ENCODE measurements at regions not wholly inside any gene's neighbourhood (a gene's known extent, or its start where the extent isn't known, plus 50 kb on each side); places are given as distances from the start of the nearest gene placed in this dataset.

DNA sequence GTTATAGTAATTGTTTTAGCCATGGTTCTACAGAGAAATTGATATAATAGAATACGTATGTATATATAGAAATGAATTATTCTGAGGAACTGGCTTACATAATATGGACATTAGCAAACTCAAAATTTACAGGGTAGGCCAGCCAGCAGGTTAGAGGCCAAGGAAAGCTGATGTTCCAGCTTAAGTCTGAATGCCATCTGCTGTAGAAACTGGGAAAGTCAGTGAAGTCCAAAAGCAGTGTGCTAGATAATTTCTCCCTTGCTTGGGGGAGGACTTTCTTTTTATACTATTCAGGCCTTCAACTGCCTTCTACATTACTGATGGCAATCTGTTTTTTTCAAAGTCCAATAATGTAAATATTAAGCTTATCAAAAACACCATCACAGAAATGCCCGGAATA lies 1174.7 kb downstream of the ZPLD1 start:
- TF ChIP-seq, protein P1, sequence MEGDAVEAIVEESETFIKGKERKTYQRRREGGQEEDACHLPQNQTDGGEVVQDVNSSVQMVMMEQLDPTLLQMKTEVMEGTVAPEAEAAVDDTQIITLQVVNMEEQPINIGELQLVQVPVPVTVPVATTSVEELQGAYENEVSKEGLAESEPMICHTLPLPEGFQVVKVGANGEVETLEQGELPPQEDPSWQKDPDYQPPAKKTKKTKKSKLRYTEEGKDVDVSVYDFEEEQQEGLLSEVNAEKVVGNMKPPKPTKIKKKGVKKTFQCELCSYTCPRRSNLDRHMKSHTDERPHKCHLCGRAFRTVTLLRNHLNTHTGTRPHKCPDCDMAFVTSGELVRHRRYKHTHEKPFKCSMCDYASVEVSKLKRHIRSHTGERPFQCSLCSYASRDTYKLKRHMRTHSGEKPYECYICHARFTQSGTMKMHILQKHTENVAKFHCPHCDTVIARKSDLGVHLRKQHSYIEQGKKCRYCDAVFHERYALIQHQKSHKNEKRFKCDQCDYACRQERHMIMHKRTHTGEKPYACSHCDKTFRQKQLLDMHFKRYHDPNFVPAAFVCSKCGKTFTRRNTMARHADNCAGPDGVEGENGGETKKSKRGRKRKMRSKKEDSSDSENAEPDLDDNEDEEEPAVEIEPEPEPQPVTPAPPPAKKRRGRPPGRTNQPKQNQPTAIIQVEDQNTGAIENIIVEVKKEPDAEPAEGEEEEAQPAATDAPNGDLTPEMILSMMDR (IDR thresholded peaks at IDR 0.05) = no peak
- TF ChIP-seq POLR2A (IDR thresholded peaks at IDR 0.05) = no peak
